Glutamatergic neuron (in vitro differentiated cells): ENCODE measurements at regions not wholly inside any gene's neighbourhood (a gene's known extent, or its start where the extent isn't known, plus 50 kb on each side); places are given as distances from the start of the nearest gene placed in this dataset.
A peak's percentile ranks its signal among the peaks of the same experiment; 100 is the strongest.

Experiments used
- DNase-seq: peaks from one replicate; pipeline ENCODE4 v3.0.0; 2022
- H3K27ac Mint-ChIP-seq: one replicate; pipeline ENCODE4 v1.8.0; 2020; ENCODE audit warnings: mild to moderate bottlenecking, mixed read lengths, inconsistent platforms; ENCODE audit not compliant: unreplicated experiment
- H3K27me3 Mint-ChIP-seq: one replicate; pipeline ENCODE4 v1.8.0; 2020; ENCODE audit warnings: mild to moderate bottlenecking, moderate library complexity, mixed read lengths, inconsistent platforms; ENCODE audit not compliant: unreplicated experiment
- H3K36me3 Mint-ChIP-seq: one replicate; pipeline ENCODE4 v1.8.0; 2020; ENCODE audit warnings: mild to moderate bottlenecking, mixed read lengths, inconsistent platforms; ENCODE audit not compliant: unreplicated experiment
- H3K4me1 Mint-ChIP-seq: one replicate; pipeline ENCODE4 v1.8.0; 2020; ENCODE audit warnings: mild to moderate bottlenecking, low read depth, mixed read lengths, inconsistent platforms; ENCODE audit not compliant: unreplicated experiment
- H3K4me3 Mint-ChIP-seq: one replicate; pipeline ENCODE4 v1.8.0; 2020; ENCODE audit warnings: mild to moderate bottlenecking, mixed read lengths, inconsistent platforms; ENCODE audit not compliant: unreplicated experiment
- H3K9me3 Mint-ChIP-seq: one replicate; pipeline ENCODE4 v1.8.0; 2020; ENCODE audit warnings: mild to moderate bottlenecking, moderate library complexity, mixed read lengths, inconsistent platforms; ENCODE audit not compliant: unreplicated experiment
- TF ChIP-seq, protein P1 (sequence below): fragments of 200-600 bp; sonication (generic); IDR thresholded peaks from one replicate; pipeline ENCODE4 v1.5.0; 2021; ENCODE audit not compliant: partially characterized antibody, unreplicated experiment

DNA sequence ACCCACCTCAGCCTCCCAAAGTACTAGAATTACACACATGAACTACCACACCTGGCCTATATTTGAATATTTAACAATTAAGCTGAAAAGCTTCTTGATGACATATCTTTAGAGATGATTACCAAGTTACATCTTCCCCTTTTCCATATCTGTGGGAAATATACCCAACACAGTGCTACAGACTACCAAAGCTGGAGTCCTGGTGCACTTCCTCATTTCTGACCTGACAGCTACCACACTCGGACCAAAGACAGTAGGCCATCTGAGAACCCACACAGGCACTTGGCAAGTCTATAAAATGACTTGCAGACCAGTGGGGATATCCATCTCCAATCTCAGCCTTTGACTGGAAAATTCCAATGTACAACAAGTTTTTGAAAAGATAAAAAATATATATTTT, 270.4 kb upstream of the KLF14 start:
- no peak for DNase-seq
- H3K27ac Mint-ChIP-seq: no peak overlapping the region

DNA sequence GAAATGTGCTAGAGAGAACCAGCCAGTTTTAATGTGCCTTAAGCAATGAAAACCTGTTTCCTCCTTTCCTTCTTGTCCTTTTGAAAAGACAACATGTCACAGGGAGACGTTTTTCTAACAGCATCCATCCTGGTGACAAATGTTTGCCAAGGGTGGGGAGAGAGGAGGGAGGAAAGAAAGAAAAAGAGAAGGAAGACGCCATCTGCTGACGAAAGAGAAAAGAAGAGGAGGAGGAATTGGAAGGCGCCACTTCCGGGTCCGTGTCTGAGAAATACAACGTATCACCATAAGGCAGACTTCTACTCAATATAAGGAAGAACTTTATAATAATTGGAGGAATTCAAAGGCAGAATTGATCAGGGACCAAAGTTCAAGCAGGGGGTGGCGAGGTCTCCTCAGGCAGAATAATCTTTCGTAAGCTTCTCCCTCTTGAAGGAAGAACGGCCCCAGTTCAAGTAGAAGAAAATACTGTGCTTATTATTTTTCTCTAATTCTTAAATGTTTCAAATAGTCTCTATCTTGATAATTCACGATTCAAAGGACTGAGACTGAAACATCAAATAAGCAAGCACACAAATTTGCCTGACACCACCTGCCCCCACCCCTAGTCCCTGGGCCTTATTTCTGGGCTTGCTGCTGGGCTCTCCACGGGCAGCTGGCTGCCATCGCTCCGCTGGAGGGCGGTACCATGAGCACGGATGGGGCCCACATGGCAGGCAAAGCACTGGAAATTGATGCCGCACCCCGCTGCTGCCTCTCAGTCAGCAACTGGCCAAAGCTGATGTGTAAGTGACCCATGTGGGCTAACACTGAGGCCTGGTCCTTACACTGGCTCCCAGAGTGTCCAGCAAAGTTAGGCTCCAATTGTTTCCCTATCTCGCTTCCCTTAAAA, 273.7 kb upstream of the KLF14 start:
- peaks cover 6% of the 10 kb centered on the region for H3K4me1 Mint-ChIP-seq
- peak overlapping the region; percentile 36 for H3K27ac Mint-ChIP-seq
- TF ChIP-seq, protein P1, sequence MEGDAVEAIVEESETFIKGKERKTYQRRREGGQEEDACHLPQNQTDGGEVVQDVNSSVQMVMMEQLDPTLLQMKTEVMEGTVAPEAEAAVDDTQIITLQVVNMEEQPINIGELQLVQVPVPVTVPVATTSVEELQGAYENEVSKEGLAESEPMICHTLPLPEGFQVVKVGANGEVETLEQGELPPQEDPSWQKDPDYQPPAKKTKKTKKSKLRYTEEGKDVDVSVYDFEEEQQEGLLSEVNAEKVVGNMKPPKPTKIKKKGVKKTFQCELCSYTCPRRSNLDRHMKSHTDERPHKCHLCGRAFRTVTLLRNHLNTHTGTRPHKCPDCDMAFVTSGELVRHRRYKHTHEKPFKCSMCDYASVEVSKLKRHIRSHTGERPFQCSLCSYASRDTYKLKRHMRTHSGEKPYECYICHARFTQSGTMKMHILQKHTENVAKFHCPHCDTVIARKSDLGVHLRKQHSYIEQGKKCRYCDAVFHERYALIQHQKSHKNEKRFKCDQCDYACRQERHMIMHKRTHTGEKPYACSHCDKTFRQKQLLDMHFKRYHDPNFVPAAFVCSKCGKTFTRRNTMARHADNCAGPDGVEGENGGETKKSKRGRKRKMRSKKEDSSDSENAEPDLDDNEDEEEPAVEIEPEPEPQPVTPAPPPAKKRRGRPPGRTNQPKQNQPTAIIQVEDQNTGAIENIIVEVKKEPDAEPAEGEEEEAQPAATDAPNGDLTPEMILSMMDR: peak; percentile 21
- H3K4me3 Mint-ChIP-seq: peak overlapping the region; percentile 3
- H3K9me3 Mint-ChIP-seq: peaks cover 3% of the 10 kb centered on the region
- peak; percentile 37 for DNase-seq
- peaks cover 2% of the 10 kb centered on the region for H3K27me3 Mint-ChIP-seq
- H3K36me3 Mint-ChIP-seq: no peaks in the 10 kb centered on the region

More for the DNA sequence above, 270.4 kb upstream of the KLF14 start:
- Mint-ChIP-seq H3K27me3 (peaks cover 2% of the 10 kb centered on the region), H3K9me3 (peaks cover 3% of the 10 kb centered on the region), H3K4me3 (no peak overlapping the region), H3K4me1 (peaks cover 6% of the 10 kb centered on the region), H3K36me3 (no peaks in the 10 kb centered on the region)
- TF ChIP-seq, protein P1: no peak

DNA sequence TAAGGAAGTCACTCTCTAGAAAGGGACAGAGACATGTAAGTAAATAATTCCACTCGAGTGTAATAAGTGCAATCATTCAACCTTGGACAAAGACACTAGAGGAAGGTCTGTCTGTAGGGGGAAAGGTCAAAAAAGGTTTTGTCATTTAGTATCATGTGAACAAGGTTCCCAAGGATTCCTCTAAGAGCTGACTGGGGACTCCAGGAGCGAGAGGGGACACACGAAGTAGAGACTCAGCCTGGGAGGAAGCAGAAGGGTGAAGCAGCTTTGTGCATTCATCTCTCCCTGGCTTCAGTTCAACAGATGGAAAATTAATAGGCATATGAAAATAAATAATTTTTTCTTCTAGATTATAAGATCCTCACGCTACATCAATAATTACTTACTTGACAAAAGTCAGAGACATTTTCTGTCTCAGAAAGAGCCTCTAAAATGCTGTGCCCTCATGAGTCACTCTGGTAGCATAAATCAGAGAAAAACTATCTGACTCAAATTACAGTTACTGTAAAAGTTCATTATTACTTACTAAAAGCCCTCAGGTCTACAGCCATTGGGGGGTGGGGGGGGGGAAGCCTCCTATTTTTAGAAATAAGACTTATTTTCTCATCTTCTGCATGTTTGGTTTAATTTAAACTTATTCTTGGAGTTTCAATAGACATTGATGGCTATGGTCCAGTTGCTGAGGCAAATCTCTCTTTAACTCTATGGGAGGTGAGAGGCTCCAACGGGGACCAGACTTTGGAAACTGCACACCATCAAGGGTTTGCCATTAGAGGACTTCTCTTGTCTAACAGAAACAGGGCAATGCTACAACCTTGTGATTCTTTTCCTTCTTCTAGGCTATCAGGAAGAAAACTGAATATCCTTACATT, 275.1 kb upstream of the KLF14 start:
- TF ChIP-seq, protein P1: no peak
- Mint-ChIP-seq H3K27me3 (peaks cover 2% of the 10 kb centered on the region), H3K4me1 (peaks cover 7% of the 10 kb centered on the region), H3K27ac (no peak overlapping the region), H3K9me3 (peaks cover 5% of the 10 kb centered on the region), H3K4me3 (no peak overlapping the region), H3K36me3 (no peaks in the 10 kb centered on the region)
- DNase-seq: no peak

DNA sequence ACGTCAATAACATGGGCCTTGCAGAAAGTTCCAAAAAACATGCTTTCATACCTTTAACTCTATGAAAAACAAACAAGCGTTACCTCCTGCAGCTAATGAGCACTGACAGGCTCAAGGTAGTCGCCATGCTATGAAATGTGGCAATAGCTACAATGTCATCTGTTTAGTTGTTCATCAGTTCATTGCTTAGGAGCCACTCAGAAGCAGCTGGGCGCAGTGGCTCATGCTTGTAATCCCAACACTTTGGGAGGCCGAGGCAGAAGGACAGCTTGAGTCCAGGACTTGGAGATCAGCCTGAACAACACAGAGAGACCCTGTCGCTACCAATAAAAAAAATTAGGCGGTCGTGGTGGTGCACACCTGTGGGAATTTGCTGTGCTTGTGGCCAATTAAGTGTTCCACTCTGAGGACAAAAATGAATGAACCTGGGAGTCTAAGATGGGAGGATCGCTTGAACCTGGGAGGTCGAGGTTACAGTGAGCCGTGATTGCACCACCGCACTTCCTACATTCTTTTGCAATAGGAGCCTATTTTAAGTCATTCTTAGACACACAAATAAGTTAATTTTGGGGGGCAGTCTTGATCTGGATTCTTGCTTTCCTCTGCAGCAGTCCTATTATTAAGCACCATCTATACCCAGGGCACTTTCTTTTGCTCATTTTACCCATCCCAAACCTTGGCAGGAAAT, 276.2 kb upstream of the KLF14 start:
- DNase-seq: no peak
- no peaks in the 10 kb centered on the region for H3K27me3 Mint-ChIP-seq
- no peaks in the 10 kb centered on the region for H3K36me3 Mint-ChIP-seq
- peaks cover 3% of the 10 kb centered on the region for H3K9me3 Mint-ChIP-seq
- TF ChIP-seq, protein P1: no peak
- H3K4me1 Mint-ChIP-seq: peaks cover 7% of the 10 kb centered on the region
- no peak overlapping the region for H3K4me3 Mint-ChIP-seq
- no peak overlapping the region for H3K27ac Mint-ChIP-seq
